Tibial nerve (tissue), 4 donors: ENCODE measurements at regions not wholly inside any gene's neighbourhood (a gene's known extent, or its start where the extent isn't known, plus 50 kb on each side); places are given as distances from the start of the nearest gene placed in this dataset.
"Not testable (repeated sequence)": the region's sequence is repeated elsewhere in the genome, so short reads cannot be mapped to it uniquely, and the experiment has no call there.

Experiments
- EP300 ChIP-seq, 2 donors: sonication (generic); formaldehyde crosslinking; IDR thresholded peaks; one replicate each; pipeline ENCODE4 v1.6.1; 2017; ENCODE audit warnings: antibody characterized with exemption in 2 of 2, mild to moderate bottlenecking in 1 of 2
- POLR2A ChIP-seq, 2 donors: fragments of 450-650 bp; IDR thresholded peaks; one replicate each; pipeline ENCODE4 v1.6.1; 2017; ENCODE audit warnings: antibody characterized with exemption in 2 of 2, mild to moderate bottlenecking in 2 of 2, moderate library complexity in 2 of 2
- TF ChIP-seq, protein P1 (sequence below), 5 experiments: fragments of 200-600 bp in 3 of 5; fragments of 450-650 bp in 2 of 5; sonication (generic) in 3 of 5; IDR thresholded peaks; one replicate each; pipeline ENCODE4 v1.5.1; 2016 to 2019; ENCODE audit warnings: antibody characterized with exemption in 5 of 5, mild to moderate bottlenecking in 3 of 5, moderate library complexity in 2 of 5

DNA sequence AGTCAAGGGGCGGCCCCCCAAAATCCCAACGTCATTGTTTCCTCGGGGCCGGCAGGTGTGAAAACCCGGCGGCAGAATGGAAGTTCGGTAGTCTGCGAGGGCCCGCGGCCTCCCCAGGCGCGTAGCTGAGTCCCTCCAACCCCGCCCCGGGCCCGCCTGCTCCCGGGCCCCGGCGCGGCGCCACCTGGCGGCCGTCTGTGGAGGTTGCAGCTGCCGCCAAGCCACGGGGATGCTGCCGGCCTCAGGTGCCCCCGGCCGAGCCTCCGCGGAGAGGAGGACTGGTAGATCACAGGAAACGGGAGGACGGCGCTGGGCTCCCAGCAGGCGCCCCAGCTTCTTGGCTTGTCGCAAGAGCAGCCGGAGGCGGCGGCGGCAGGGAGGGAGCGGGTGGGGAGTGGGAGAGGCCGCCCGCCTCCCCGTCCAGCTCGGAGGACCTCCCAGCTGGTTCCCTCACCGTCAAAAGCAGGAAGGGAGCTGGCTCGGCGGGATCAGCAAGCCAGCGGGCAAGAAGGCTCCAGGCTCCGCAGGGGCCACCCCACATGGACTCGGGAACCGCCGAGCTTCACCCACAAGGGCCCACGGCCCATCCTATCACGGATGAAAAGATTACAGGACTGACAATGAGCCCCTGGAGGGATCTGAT lies 86.7 kb downstream of the FAM72C start:
- TF ChIP-seq, protein P1, sequence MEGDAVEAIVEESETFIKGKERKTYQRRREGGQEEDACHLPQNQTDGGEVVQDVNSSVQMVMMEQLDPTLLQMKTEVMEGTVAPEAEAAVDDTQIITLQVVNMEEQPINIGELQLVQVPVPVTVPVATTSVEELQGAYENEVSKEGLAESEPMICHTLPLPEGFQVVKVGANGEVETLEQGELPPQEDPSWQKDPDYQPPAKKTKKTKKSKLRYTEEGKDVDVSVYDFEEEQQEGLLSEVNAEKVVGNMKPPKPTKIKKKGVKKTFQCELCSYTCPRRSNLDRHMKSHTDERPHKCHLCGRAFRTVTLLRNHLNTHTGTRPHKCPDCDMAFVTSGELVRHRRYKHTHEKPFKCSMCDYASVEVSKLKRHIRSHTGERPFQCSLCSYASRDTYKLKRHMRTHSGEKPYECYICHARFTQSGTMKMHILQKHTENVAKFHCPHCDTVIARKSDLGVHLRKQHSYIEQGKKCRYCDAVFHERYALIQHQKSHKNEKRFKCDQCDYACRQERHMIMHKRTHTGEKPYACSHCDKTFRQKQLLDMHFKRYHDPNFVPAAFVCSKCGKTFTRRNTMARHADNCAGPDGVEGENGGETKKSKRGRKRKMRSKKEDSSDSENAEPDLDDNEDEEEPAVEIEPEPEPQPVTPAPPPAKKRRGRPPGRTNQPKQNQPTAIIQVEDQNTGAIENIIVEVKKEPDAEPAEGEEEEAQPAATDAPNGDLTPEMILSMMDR (IDR thresholded peaks at IDR 0.05) = peak; percentile 12 to 84 (median 57)
- TF ChIP-seq POLR2A, EP300 (IDR thresholded peaks at IDR 0.05): not testable (repeated sequence)
